ENCODE measurements at regions not wholly inside any gene's neighbourhood (a gene's known extent, or its start where the extent isn't known, plus 50 kb on each side); places are given as distances from the start of the nearest gene placed in this dataset.
"Not testable (repeated sequence)": the region's sequence is repeated elsewhere in the genome, so short reads cannot be mapped to it uniquely, and the experiment has no call there.

DNA sequence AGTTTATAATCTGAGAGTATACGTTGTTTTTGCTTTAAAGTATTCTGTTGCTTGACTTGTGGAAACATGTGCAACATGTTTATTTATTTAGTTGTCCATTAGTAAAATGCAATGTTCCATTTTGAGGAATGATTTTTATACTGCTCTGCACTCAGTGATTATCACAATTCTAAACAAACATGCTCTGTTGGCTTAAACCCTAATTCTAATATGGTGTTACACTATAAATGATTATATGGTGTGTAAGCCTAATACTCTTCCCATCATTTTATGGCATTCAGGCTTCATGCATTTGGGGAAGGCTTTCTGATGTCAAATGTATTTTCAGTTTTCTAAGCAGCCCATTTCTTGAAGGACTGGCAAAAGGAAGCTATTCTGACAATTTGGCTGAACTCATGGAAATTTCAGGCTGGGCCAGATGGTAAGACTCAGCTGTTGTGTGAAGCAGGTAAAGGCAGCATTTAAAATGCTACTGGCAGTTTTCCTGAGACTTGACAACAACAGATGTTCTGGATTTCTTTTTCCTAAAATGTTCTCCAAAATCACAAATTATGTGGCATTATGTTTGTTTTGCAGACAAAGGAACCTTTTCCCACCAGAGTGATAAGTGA, 336.7 kb upstream of the GNPDA2 start:
- peak; percentile 44 to 80 for DNase-seq

DNA sequence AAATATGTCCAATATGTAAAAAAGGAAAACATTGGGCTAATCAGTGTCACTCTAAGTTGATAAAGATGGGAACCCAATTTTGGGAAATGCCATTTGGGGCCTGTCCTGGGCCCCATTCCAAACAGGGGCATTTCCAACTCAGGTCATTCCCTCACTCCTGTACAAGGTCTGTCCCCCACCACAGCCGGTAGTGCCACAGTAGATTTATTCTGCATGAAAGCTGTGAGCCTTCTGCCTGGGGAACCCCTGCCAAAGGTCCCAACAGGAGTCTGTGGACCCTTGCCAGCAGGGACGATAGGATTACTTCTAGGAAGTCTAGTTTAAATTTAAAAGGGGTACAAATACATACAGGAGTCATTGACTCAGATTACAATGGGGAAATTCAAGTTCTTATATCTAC, 317.6 kb upstream of the GNPDA2 start:
- no peak for DNase-seq

DNA sequence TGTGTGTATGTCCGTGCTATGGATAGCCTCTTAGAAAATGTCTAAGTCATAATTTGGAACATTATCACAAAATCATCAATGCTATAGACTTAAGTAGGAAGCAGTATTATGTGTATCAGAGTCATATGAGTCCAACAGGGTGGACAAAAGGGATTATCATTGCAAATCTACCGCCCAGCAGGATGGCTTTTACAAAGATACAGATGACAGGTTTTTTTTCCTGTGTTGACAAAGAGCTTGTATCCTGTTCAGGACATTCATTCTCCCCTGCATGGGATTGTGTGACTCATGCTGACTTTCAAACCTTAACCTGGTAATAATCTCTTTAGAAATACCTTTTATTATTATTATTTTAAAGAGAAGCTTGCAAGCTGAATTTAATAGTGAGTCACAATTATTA, 310.3 kb upstream of the GNPDA2 start:
- peak; percentile 32 to 81 for DNase-seq

DNA sequence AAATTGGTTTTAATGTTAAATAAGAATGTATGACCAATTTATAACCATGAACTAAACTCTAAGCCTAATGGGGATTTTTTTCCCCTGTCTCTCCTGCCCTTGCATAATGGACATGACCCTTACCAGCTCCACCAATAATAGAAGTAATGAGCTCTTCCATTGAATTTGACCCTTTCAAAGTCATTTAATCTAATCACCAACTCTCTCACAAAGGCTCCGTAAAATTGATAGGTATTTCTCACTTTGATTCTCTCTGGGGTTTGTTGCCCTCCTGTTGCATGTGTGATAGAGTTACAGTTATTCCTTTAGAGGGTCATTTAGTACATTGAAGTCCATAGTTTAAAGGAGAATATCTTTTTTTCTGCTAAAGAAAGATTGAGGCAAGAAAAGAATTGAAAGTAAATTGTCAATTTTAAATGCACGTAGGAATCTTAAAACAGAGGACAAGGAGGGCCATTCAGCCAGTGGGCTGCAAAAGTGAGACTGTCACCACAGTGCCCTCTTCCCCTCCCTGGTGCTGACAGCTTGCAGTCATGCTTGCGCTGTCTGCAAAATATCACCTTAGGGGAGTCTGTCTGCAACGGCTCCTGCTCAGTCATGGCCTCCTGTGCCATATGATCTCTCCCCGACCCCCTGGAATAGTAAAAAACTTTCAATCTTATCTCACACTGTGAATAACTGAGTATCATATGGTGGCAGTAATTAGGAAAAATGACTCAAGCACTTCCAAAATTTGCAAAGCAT, 307.5 kb upstream of the GNPDA2 start:
- DNase-seq, result no peak

DNA sequence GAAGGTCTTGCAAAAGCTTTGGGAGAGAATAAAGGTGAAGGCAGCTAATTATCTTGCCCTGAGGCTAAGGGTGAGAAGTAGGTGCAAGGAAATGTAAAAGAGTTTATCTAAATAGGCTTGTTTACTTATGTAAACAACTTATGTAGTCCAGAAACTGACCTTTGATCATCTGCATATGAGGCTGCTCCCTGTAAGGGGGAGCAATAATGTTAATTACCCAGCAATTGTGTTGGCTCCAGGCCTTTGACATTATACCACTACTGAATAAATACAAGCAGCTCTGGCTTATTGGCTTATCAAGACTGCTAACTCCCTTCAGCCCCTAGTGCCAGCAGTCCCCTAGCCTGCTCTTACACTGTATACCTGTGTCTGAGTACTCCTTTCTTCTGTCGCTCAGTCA, 303.7 kb upstream of the GNPDA2 start:
- DNase-seq, result no peak

DNA sequence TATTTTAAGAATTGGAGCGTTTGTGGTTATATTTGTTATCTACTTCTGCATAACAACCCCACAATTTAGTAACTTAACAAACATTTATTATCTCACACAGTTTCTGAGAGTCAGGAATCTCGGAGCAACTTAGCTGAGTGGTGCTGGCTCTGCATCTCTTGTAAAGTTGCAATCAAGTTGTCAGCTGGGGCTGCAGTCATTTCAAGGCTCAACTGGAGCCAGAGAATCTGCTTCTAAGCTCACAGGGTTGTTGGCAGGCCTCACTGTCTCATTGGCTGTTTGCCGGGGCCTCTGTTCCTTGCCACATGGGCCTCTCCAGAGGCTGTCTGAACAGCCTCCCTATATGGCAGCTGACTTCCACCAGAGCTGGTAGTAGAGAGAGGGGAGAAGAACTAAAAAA, 281.2 kb upstream of the GNPDA2 start:
- DNase-seq, result no peak

DNA sequence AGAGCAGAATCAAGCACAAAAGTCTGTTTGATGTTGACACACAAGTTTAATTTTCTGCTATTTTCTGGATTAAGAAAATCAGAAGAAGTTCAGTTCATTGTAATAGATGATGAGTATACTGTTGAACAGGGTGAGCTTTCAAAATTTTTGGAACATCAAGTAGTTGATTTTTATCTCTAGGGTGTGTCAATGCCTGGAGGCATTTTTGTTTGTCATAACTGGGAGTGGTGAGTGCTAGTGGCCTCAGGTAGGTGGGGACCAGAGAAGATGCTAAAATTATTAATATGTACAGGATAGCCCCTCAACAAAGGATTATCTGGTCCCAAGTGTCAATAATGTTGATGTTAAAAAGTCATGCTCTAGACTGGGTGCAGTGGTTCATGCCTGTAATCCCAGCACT, 279.7 kb upstream of the GNPDA2 start:
- no peak for DNase-seq

DNA sequence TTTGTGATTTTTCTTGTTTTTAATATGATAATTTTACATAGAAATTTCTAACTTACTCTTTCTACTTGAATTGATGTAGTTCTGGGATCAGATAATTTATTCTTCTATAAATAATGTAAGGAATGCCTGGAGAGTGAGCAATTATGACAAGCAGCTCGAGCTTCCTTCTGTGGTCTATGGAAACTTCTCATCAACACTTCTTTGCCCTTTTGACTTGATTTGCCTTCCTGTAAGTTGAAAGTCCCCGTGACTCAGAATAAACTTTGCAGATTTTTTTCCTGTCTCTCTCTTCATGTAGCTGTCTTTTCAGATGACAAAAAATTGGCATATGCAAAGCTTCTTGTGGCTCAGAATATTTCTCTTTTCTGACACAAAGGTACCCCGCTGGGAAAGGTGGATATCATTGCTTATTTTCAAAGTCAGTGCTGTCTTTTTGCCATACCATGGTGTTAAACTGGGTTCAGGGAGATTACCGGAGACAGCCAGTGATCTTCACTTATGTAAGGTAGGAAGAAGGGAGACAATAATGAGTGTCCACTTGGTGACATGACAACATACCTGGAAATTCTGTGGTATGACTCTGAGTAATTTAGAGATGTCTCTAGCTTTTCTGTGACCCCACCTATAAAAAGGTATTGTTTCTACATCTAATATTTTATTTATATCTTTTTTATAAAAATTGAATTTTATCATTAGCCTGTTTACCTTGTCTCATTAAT, 278.6 kb upstream of the GNPDA2 start:
- no peak for DNase-seq

DNA sequence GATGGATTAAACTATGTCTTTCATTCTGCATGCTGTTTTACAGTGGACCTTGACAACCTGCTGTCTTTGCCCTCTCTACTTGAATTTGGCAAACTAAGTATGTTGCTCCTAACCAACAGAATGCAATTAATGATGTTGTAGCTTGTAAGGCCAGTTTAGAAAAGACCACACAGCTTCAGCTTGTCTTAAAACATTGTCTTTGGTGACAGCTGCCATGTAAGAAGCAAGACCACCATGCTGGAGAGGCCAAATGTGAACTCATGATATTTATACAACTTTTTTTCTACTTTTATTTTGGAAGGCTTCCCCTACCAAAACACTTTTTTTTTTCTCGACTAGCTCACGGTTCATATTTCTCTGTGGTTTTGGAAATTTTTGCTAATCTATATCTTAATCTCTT, 278.0 kb upstream of the GNPDA2 start:
- DNase-seq, result no peak

DNA sequence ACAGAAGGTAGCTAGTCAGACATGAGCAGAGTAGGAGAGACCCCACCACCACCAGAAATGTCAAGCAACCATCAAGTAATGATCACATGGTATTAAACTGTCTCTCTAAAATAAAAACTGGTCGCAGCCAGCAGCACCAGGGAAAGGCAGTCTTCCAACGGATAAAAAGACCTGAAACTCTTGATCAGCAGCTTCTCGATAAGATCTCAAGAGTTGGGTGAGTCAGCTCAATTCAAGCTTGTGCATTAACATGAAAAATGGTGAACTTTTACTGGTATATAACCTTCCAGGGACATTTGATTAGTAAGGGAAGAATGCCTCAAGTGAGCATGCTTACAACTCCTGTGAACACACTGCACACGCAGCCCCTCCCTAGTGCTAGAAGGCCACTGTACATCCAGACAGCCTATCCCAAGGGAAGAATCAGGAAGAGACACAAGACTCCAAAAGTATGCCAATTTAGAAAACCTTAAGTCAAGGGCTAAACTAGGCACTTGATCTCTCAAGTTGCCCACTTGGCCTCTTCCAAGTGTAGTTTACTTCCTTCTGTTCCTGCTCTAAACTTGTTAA, 270.0 kb upstream of the GNPDA2 start:
- DNase-seq, result no peak

DNA sequence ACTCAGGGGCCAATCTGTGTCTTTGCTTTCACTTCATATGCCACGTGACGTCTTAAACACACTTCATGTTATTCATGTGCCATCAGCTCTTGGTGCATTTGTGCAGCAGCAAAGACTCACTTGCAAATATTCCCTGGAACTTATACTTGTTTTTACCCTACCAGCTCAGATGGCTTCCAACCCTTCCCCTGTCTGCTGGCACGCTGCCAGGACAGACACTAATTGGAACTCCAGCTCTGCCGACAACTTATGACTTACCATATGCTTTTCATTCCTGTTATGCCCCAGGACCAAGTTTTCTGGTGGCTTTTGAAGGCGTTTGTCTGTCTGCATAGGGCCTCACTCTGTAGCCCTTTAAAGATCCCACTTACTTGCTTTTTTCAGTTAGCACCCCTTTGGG, 261.7 kb upstream of the GNPDA2 start:
- DNase-seq, result no peak

DNA sequence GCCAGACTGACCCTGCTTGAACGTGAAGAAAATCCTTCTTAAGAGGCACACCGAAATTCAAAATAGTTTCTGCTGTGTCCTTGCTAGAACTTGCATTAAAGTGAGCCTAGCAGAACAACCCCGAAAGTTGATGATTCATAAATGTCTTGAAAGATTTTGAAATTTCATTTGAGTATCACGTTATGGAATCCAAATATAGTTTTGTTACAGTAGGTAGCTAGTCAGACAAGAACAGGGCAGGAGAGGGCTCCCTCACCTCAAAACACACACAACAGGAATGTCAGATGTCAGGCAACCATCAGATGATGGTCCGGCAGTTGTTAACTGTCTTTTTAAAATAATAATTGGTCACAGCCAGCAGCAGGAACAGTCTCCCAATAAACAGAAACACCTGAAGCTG, 259.6 kb upstream of the GNPDA2 start:
- DNase-seq, result no peak

DNA sequence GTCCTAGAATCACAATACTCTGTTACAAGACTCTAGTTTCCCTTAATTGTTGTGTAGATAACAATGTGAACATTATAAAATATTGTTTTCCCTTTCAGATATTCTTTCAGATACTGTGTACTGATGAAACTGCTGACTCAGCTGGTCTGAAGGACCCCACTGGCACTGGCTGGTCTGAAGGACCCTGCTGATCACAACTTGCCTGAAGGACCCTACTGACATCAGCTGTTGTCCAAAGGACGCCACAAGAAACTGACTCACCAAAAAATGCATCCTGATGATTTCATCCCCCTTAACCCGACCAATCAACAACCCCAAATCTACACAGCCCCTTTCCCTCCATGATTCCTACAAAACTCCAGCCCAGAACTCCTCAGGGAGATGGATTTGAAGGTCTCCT, 258.8 kb upstream of the GNPDA2 start:
- DNase-seq, result no peak

DNA sequence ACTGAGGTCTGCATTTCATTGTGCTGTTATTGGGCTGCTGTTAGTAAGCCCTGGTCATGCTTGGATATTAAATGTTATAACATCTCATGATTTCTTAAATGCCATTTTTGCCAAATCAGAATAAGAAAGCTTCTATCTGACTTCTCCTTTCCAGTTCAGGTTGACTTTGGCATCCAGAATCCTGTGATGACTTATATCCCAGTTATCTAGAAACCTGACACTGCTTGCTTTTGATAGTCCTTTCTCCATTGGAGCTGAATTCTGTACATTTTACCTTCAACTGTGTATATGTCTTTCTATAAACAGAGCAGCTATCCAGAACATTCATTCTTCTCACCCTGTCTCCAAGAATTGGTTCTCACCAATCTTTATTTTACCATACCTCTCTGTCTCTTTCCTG, 257.7 kb upstream of the GNPDA2 start:
- DNase-seq, result no peak

DNA sequence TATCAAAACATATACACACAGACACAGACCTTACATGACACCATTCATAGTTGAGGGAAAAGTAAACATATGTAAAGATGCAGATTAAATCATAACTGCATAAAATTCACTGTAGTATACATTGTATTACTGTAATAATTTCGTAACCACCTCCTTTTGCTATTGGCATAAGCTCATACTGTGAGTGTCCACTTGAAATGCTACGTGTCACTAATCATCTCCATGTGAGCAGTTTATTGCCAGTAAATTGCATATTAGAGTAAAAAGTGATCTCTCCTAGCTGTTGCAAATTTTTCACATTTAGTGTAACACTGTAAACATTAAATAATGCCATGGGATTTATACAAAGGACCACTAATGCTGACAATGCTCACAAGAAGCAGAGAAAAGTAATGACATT, 256.7 kb upstream of the GNPDA2 start:
- DNase-seq, result peak; percentile 6 to 63

DNA sequence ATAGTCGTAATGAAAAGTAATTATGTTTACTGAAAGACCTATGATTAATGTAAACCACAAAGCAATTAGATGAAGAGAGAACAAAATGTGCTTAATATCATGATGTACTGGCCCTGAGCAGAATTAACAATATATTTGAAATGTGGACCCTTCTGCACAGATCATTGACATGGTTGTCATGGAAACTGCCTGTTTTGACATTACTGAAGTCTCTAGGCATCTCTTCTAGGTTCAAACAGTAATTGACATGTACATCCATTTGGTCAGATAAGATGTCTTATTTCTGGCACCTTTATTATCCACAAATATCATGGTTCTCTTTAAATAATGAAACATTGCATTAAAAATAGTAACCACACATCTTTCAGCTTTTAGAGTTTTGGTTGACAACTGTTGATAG, 251.7 kb upstream of the GNPDA2 start:
- DNase-seq, result no peak

DNA sequence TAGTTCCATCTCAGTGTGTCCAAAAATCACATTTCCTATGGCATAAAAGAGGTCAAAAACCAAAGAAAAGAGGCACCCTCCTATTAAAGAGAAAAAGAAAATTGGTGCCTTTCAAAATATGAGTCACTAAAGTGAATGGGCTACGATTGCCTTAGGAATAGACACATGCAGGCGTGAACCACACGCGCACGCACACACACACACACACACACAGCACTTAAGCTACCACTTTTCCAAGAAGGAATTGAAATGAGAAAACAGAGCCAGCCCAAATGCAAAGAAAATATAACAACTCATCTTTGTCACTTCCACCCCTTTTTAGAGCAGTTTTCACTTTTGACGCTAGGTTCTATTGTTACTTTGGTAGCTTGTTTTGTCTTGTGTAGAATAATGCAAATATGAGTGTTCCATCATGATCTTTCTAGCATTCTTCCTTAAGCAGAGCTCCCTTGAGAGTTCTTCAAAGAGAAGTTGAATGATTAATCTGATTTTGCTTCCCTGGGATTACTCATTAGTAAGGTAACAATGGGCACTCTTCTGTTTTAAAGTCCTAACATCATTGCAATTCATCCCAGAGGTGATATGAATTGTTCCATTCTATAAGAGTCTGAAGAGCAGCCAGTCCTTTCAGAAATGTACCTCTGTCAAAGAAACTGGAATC, 239.2 kb upstream of the GNPDA2 start:
- no peak for DNase-seq

DNA sequence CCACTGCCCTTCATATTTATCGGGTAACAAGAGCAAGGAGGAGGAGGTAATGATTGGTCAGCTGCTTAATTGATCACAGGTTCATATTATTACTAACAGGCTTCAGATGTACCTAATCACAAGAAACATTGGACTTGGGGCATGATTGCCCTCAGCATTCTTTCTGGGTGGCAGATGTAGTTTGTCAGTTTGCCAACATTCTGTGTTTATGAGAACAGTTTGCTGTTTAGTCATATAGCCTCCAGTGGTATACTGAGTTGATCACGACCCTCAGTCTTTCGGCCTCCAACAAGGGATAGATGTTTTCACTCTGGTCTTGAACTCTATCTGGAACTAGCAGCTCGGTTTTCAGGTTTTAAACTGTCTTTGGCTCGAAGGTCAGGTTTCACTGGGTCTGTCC, 237.7 kb upstream of the GNPDA2 start:
- not testable (repeated sequence) for DNase-seq

DNA sequence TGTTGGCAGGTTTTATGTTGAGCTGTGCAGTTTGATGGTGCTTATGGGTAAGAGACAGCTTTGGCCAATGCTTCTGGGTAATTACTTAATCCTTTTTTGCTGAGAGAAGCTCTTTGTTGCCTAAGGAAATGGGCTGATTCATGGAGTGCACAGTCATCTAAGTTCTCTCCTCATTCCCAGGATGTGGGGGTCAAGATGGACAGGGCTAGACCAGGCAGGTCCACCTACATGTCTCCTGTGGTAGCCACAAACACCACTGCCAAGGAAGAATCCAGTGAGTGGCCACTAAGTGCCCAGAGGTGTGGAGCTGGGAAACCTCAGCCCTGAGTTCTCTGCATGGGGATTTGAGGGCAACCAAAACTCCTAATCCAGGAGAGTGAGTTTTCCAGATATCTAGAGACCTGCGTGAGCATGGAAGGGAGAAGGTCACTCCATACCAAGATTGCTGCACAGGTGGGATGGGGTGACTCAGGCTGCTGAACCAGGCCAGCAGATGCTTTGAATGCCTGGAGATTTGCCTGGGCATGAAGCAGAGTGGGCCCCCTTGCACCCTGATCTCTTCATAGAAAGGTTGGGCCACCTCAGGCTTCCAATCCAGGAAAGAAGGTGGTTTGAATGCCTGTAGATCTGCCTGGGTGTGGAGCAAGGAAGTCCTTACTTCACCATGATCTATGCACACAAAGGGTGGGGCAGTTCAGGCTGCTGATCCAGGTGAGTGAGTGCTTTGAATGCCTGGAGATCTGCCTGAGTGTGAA, 234.8 kb upstream of the GNPDA2 start:
- DNase-seq, result no peak

DNA sequence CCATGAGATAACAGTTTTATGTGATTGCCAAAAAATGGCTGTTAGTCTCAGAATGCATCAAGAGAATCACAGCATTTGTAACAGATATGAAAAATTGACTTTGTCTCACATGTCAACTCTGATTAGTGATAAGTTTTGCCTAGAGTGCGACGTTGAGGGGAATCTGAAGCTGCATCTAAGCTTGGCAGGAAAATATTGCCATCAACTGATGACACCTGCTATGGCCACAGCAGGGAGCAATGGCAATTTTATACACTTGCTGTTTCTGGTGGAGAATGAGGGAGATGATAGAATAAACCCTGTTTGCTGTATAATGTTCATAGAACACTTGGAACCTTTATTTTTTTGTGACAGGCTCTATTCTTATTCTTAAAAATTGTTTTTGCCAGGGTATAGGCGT, 205.4 kb upstream of the GNPDA2 start:
- DNase-seq, result peak in 1 of 2 experiments; percentile 2

DNA sequence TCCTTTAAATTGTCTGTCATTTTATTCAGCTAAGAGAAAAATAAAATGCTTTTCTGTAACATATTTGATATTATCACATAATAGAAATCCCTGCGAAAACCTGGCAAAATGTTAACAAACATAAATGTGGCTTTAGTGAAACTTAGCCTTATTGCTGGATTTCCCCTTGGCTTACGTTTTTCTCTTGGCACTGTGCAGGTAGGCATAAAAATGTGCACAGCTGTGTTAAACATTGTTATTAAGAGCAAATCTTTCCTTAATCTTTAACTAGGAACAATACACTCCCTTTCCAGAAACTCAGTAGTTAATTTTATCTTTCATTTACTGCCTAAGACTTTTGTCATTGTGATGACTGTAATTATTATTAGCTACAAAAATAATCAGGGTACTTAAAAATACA, 202.4 kb upstream of the GNPDA2 start:
- no peak for DNase-seq

All from NCI-H2081 (cell line).